ENCODE measurements at regions not wholly inside any gene's neighbourhood (a gene's known extent, or its start where the extent isn't known, plus 50 kb on each side); places are given as distances from the start of the nearest gene placed in this dataset.

- Histone ChIP-seq H2BK15ac (ENCODE audit: low read depth, low read length) (0 out of 3 replicates have a peak overlapping the region, but pooled peaks have one; percentile 42), H4K8ac (ENCODE audit: low read depth in 2 of 2, low read length in 2 of 2) (no peak overlapping the region), H2BK5ac (ENCODE audit: low read depth, low read length, poor library complexity, severe bottlenecking) (no peak overlapping the region), H3K4me3 (ENCODE audit: insufficient read depth, low read depth, low read length) (no peak overlapping the region), H3K79me1 (ENCODE audit: low read depth in 1 of 2, low read length in 2 of 2) (peaks cover 0 to 5% of the 10 kb centered on the region in 2 experiments; a peak in 2 of 4 replicates), H3K9me1 (ENCODE audit: insufficient read depth, low read length) (no peaks in the 10 kb centered on the region; the same call in 1 of the 2 replicates), H2AK5ac (ENCODE audit: low read depth, low read length) (peak overlapping the region; percentile 56; the same call in 1 of the 2 replicates), H3K4me2 (ENCODE audit: low read depth, low read length) (no peak overlapping the region), H2BK20ac (ENCODE audit: low read depth, low read length) (no peak overlapping the region), H3K9ac (ENCODE audit: low read depth, low read length) (no peak overlapping the region), H2AFZ (replicated peaks; ENCODE audit: low read length, poor library complexity) (no peak overlapping the region), H3K56ac (ENCODE audit: extremely low read depth, insufficient read depth, low read length) (no peak overlapping the region), H3K27me3 (ENCODE audit: control insufficient read depth, insufficient read depth, low read length) (no peaks in the 10 kb centered on the region), H3K9me3 (ENCODE audit: control insufficient read depth, insufficient read depth, low read length) (no peaks in the 10 kb centered on the region), H3K4ac (ENCODE audit: low read depth, low read length) (no peak overlapping the region), H3K27ac (ENCODE audit: insufficient read depth, low read length) (no peak overlapping the region), H3K36me3 (ENCODE audit: control insufficient read depth, insufficient read depth, low read length) (peaks cover 1% of the 10 kb centered on the region; the same call in 1 of the 2 replicates), H3K18ac (ENCODE audit: low read depth, low read length) (no peak overlapping the region), H3K14ac (replicated peaks; ENCODE audit: low read depth, low read length) (no peak overlapping the region), H4K91ac (ENCODE audit: insufficient read depth, low read depth, low read length) (peak overlapping the region; percentile 49; the same call in 1 of the 2 replicates), H2AK9ac (replicated peaks; ENCODE audit: low read depth, low read length, poor library complexity) (no peak overlapping the region), H3K4me1 (ENCODE audit: control insufficient read depth, insufficient read depth, low read length) (peaks cover 9% of the 10 kb centered on the region), H4K20me1 (ENCODE audit: insufficient read depth, low read length) (peaks cover 4% of the 10 kb centered on the region; the same call in 1 of the 2 replicates), H4K5ac (ENCODE audit: low read depth, low read length) (no peak overlapping the region), H3K23ac (ENCODE audit: low read depth, low read length) (no peak overlapping the region), H2BK120ac (ENCODE audit: low read depth, low read length) (no peak overlapping the region)
- dilution Hi-C loops (cut with HindIII; ENCODE audit: low sequenced_read_pairs, unreplicated experiment) (no loop called here), in situ Hi-C loops (cut with MboI; ENCODE audit: low sequenced_read_pairs) (no loop called here), intact Hi-C loops (cut with micrococcal nuclease) (no loop called here)
- ChIA-PET POLR2A (ENCODE audit: unreplicated experiment) (no interaction called here), CTCF (no interaction called here)
- 100% methylated on average over 4 of the region's 11 CpGs; no CpG with 5 or more reads in 1 of the 2 experiments for WGBS, 2 experiments (ENCODE audit: extremely low coverage in 2 of 2, insufficient read length in 1 of 2)
- BruUV-seq (replicated peaks), result no TSS peak
- ATAC-seq (ENCODE audit: low read depth) (no peak), DNase-seq (no peak)
- TF ChIP-seq CTCF (conservative IDR thresholded peaks at IDR 0.05; ENCODE audit: low read depth, low read length), result no peak
- TF ChIP-seq CEBPB (IDR thresholded peaks at IDR 0.05; ENCODE audit: low read depth, low read length), result no peak
- no peak for TF ChIP-seq NFE2L2 (IDR thresholded peaks at IDR 0.05; ENCODE audit: low read depth, low read length)
- no peak for TF ChIP-seq ELK1 (IDR thresholded peaks at IDR 0.05; ENCODE audit: borderline replicate concordance, low read depth, low read length)
- TF ChIP-seq RFX5 (IDR thresholded peaks at IDR 0.05; ENCODE audit: low read depth, low read length), result no peak
- TF ChIP-seq SMC3 (IDR thresholded peaks at IDR 0.05; ENCODE audit: low read depth, low read length), result no peak
- TF ChIP-seq CHD1 (IDR thresholded peaks at IDR 0.05; ENCODE audit: low read depth, low read length), result no peak
- no peak for TF ChIP-seq BHLHE40 (IDR thresholded peaks at IDR 0.05; ENCODE audit: low read depth, low read length)
- no peak for TF ChIP-seq MAFK (IDR thresholded peaks at IDR 0.05; ENCODE audit: low read depth, low read length)
- no peak for TF ChIP-seq USF2 (IDR thresholded peaks at IDR 0.05; ENCODE audit: low read depth, low read length)
- TF ChIP-seq MAZ (IDR thresholded peaks at IDR 0.05; ENCODE audit: borderline replicate concordance, low read depth, low read length), result no peak
- TF ChIP-seq RCOR1 (IDR thresholded peaks at IDR 0.05; ENCODE audit: insufficient replicate concordance, low read length), result no peak
- TF ChIP-seq RAD21 (IDR thresholded peaks at IDR 0.05; ENCODE audit: low read length), result no peak
- no peak for TF ChIP-seq MXI1 (IDR thresholded peaks at IDR 0.05; ENCODE audit: borderline replicate concordance, low read depth, low read length)
- no peak for TF ChIP-seq FOS (IDR thresholded peaks at IDR 0.05; ENCODE audit: low read depth, low read length)
Measured at GRCh38 chr6:21730533-21730932, 137.0 kb downstream of the SOX4 start.
